Thoracic aorta (tissue), 2 donors: ENCODE measurements at regions not wholly inside any gene's neighbourhood (a gene's known extent, or its start where the extent isn't known, plus 50 kb on each side); places are given as distances from the start of the nearest gene placed in this dataset.

ENCODE experiments used
- ATAC-seq: fragments of 150-250 bp; one replicate; pipeline ENCODE4 v1.8.0; 2017; ENCODE audit warnings: low read depth; ENCODE audit not compliant: insufficient number of reproducible peaks, low FRiP score
- DNase-seq: peaks from one replicate; pipeline ENCODE4 v3.0.0-alpha.2; 2020; ENCODE audit warnings: low spot score
- H3K27ac ChIP-seq, 2 donors: fragments of 200-600 bp; sonication (generic); 1 replicate in 1 of 2; 2 replicates in 1 of 2; pipeline ENCODE4 v1.5.1; 2016; ENCODE audit warnings: mild to moderate bottlenecking in 2 of 2, moderate library complexity in 2 of 2
- H3K27me3 ChIP-seq: fragments of 200-600 bp; sonication (generic); replicated peaks from 2 replicates; pipeline ENCODE4 v1.6.0; 2016; ENCODE audit warnings: mild to moderate bottlenecking; ENCODE audit not compliant: insufficient read depth
- H3K36me3 ChIP-seq: fragments of 200-600 bp; sonication (generic); one replicate; pipeline ENCODE4 v1.5.1; 2016
- H3K4me1 ChIP-seq, 2 donors: fragments of 200-600 bp; sonication (generic); 1 replicate in 1 of 2; 2 replicates in 1 of 2; pipeline versions ENCODE4 v1.5.1 to v1.6.0; 2016; ENCODE audit warnings: low read depth in 2 of 2, mild to moderate bottlenecking in 1 of 2; ENCODE audit not compliant: control insufficient read depth in 1 of 2
- H3K4me3 ChIP-seq: fragments of 200-600 bp; sonication (generic); 2 replicates; pipeline ENCODE4 v1.5.1; 2016; ENCODE audit warnings: mild to moderate bottlenecking
- H3K9me3 ChIP-seq: fragments of 200-600 bp; sonication (generic); 2 replicates; pipeline ENCODE4 v1.5.1; 2016
- CTCF ChIP-seq: fragments of 200-600 bp; sonication (generic); IDR thresholded peaks from one replicate; pipeline ENCODE4 v1.5.1; 2019; ENCODE audit warnings: antibody characterized with exemption

- H3K36me3 ChIP-seq = no peaks in the 10 kb centered on the region
- ATAC-seq (no peak), DNase-seq (no peak)
These were observed 1206.1 kb downstream of the ARAP2 start for GRCh38 chr4:35038079-35038805.

GRCh38 chr4:35038845-35039244 is 1205.5 kb downstream of the ARAP2 start:
- no peaks in the 10 kb centered on the region for H3K9me3 ChIP-seq
- DNase-seq (no peak), ATAC-seq (no peak)
- no peak for TF ChIP-seq CTCF
- no peaks in the 10 kb centered on the region for H3K27me3 ChIP-seq
- no peaks in the 10 kb centered on the region for H3K36me3 ChIP-seq
- no peak overlapping the region for H3K4me3 ChIP-seq
- H3K4me1 ChIP-seq = no peaks in the 10 kb centered on the region
- H3K27ac ChIP-seq = no peak overlapping the region

More at GRCh38 chr4:35038079-35038805, 1206.1 kb downstream of the ARAP2 start:
- Histone ChIP-seq H3K4me3 (no peak overlapping the region), H3K27ac (no peak overlapping the region), H3K9me3 (no peaks in the 10 kb centered on the region), H3K27me3 (no peaks in the 10 kb centered on the region), H3K4me1 (no peaks in the 10 kb centered on the region)
- TF ChIP-seq CTCF = no peak

- no peaks in the 10 kb centered on the region for H3K9me3 ChIP-seq
- H3K4me3 ChIP-seq = no peak overlapping the region
- no peaks in the 10 kb centered on the region for H3K27me3 ChIP-seq
- no peaks in the 10 kb centered on the region for H3K36me3 ChIP-seq
- H3K4me1 ChIP-seq = no peaks in the 10 kb centered on the region
- ATAC-seq (no peak), DNase-seq (no peak)
- TF ChIP-seq CTCF = no peak
- H3K27ac ChIP-seq = no peak overlapping the region
These were observed 1191.8 kb downstream of the ARAP2 start for GRCh38 chr4:35052546-35052945.

- no peak for DNase-seq
- Histone ChIP-seq H3K4me1 (no peaks in the 10 kb centered on the region), H3K9me3 (no peaks in the 10 kb centered on the region), H3K36me3 (no peaks in the 10 kb centered on the region), H3K27me3 (no peaks in the 10 kb centered on the region), H3K27ac (no peak overlapping the region), H3K4me3 (no peak overlapping the region)
- TF ChIP-seq CTCF = no peak
- no peak for ATAC-seq
These were observed 1181.2 kb downstream of the ARAP2 start for GRCh38 chr4:35063031-35063570.

- DNase-seq (no peak), ATAC-seq (no peak)
- H3K9me3 ChIP-seq = no peaks in the 10 kb centered on the region
- H3K36me3 ChIP-seq = no peaks in the 10 kb centered on the region
- no peak overlapping the region for H3K27ac ChIP-seq
- H3K4me1 ChIP-seq = no peaks in the 10 kb centered on the region
- H3K4me3 ChIP-seq = no peak overlapping the region
- no peaks in the 10 kb centered on the region for H3K27me3 ChIP-seq
- TF ChIP-seq CTCF = no peak
These were observed 1177.9 kb downstream of the ARAP2 start for GRCh38 chr4:35066406-35066805.
